ENCODE measurements at regions not wholly inside any gene's neighbourhood (a gene's known extent, or its start where the extent isn't known, plus 50 kb on each side); places are given as distances from the start of the nearest gene placed in this dataset.

GRCh38 chr9:106728860-106729259 is 134.1 kb upstream of the ZNF462 start:
- Histone ChIP-seq H3K4me1 (ENCODE audit: insufficient read depth) (peaks cover 4% of the 10 kb centered on the region), H3K9me2 (replicated peaks; ENCODE audit: insufficient read depth) (no peaks in the 10 kb centered on the region), H3K4me3 (no peak overlapping the region), H4K20me1 (ENCODE audit: insufficient read depth, poor library complexity, severe bottlenecking) (no peaks in the 10 kb centered on the region), H2AFZ (no peak overlapping the region), H3K27ac (no peak overlapping the region), H3K9me3 (ENCODE audit: low read depth) (no peaks in the 10 kb centered on the region), H3K27me3 (no peaks in the 10 kb centered on the region), H3K36me3 (replicated peaks; ENCODE audit: insufficient read depth, low read depth) (no peaks in the 10 kb centered on the region), H3K4me2 (no peak overlapping the region), H3K79me2 (no peaks in the 10 kb centered on the region)
- TF ChIP-seq EZH2 (IDR thresholded peaks at IDR 0.05; ENCODE audit: borderline replicate concordance): no peak
- TF ChIP-seq EZH2phosphoT487 (IDR thresholded peaks at IDR 0.05; ENCODE audit: low read depth, severe bottlenecking, unreplicated experiment): no peak
- DNase-seq (ENCODE audit: low spot score): no peak
- 94% methylated on average over 7 of the region's 7 CpGs for whole genome bisulfite sequencing (ENCODE audit: low lambda C conversion rate, missing lambda C conversion rate)

GRCh38 chr9:106731910-106732309 is 131.1 kb upstream of the ZNF462 start:
- TF ChIP-seq EZH2phosphoT487 (IDR thresholded peaks at IDR 0.05; ENCODE audit: low read depth, severe bottlenecking, unreplicated experiment) (no peak), CTCF (IDR thresholded peaks at IDR 0.05; ENCODE audit: poor library complexity) (no peak), EZH2 (IDR thresholded peaks at IDR 0.05; ENCODE audit: borderline replicate concordance) (no peak)
- H3K4me3 ChIP-seq: no peak overlapping the region
- DNase-seq (ENCODE audit: low spot score): no peak
- no peaks in the 10 kb centered on the region for H3K27me3 ChIP-seq
- H3K79me2 ChIP-seq: no peaks in the 10 kb centered on the region
- no peaks in the 10 kb centered on the region for H3K36me3 ChIP-seq (replicated peaks; ENCODE audit: insufficient read depth, low read depth)
- no peak overlapping the region for H3K27ac ChIP-seq
- no peak overlapping the region for H3K4me2 ChIP-seq
- no peaks in the 10 kb centered on the region for H3K9me3 ChIP-seq (ENCODE audit: low read depth)
- H3K4me1 ChIP-seq (ENCODE audit: insufficient read depth): peaks cover 4% of the 10 kb centered on the region
- H4K20me1 ChIP-seq (ENCODE audit: insufficient read depth, poor library complexity, severe bottlenecking): no peaks in the 10 kb centered on the region
- H3K9me2 ChIP-seq (replicated peaks; ENCODE audit: insufficient read depth): no peaks in the 10 kb centered on the region
- 29% methylated on average over 1 of the region's 1 CpG for WGBS (ENCODE audit: low lambda C conversion rate, missing lambda C conversion rate)
- no peak overlapping the region for H2AFZ ChIP-seq

- Histone ChIP-seq H3K4me1 (ENCODE audit: insufficient read depth) (peaks cover 4% of the 10 kb centered on the region), H3K9me3 (ENCODE audit: low read depth) (no peaks in the 10 kb centered on the region), H3K36me3 (replicated peaks; ENCODE audit: insufficient read depth, low read depth) (no peaks in the 10 kb centered on the region), H2AFZ (no peak overlapping the region), H4K20me1 (ENCODE audit: insufficient read depth, poor library complexity, severe bottlenecking) (no peaks in the 10 kb centered on the region), H3K9me2 (replicated peaks; ENCODE audit: insufficient read depth) (no peaks in the 10 kb centered on the region), H3K27ac (no peak overlapping the region), H3K4me3 (no peak overlapping the region), H3K79me2 (no peaks in the 10 kb centered on the region), H3K4me2 (no peak overlapping the region), H3K27me3 (no peaks in the 10 kb centered on the region)
- DNase-seq (ENCODE audit: low spot score): no peak
- TF ChIP-seq EZH2 (IDR thresholded peaks at IDR 0.05; ENCODE audit: borderline replicate concordance) (no peak), CTCF (IDR thresholded peaks at IDR 0.05; ENCODE audit: poor library complexity) (no peak), EZH2phosphoT487 (IDR thresholded peaks at IDR 0.05; ENCODE audit: low read depth, severe bottlenecking, unreplicated experiment) (no peak)
- 93% methylated on average over 3 of the region's 3 CpGs for WGBS (ENCODE audit: low lambda C conversion rate, missing lambda C conversion rate)
Observed at GRCh38 chr9:106733828-106734380, 129.1 kb upstream of the ZNF462 start.

- Histone ChIP-seq H3K9me2 (replicated peaks; ENCODE audit: insufficient read depth) (no peaks in the 10 kb centered on the region), H3K79me2 (no peaks in the 10 kb centered on the region), H3K27ac (no peak overlapping the region), H2AFZ (no peak overlapping the region), H3K4me3 (no peak overlapping the region), H3K27me3 (no peaks in the 10 kb centered on the region), H3K4me1 (ENCODE audit: insufficient read depth) (no peaks in the 10 kb centered on the region), H4K20me1 (ENCODE audit: insufficient read depth, poor library complexity, severe bottlenecking) (no peaks in the 10 kb centered on the region), H3K9me3 (ENCODE audit: low read depth) (no peaks in the 10 kb centered on the region), H3K36me3 (replicated peaks; ENCODE audit: insufficient read depth, low read depth) (no peaks in the 10 kb centered on the region), H3K4me2 (no peak overlapping the region)
- no peak for TF ChIP-seq CTCF (IDR thresholded peaks at IDR 0.05; ENCODE audit: poor library complexity)
- TF ChIP-seq EZH2 (IDR thresholded peaks at IDR 0.05; ENCODE audit: borderline replicate concordance): no peak
- no peak for TF ChIP-seq EZH2phosphoT487 (IDR thresholded peaks at IDR 0.05; ENCODE audit: low read depth, severe bottlenecking, unreplicated experiment)
- DNase-seq (ENCODE audit: low spot score): no peak
- 86% methylated on average over 3 of the region's 3 CpGs for WGBS (ENCODE audit: low lambda C conversion rate, missing lambda C conversion rate)
Observed at GRCh38 chr9:106737516-106737915, 125.5 kb upstream of the ZNF462 start.

All from hepatocyte (in vitro differentiated cells).